MCF 10A (cell line): ENCODE measurements at regions not wholly inside any gene's neighbourhood (a gene's known extent, or its start where the extent isn't known, plus 50 kb on each side); places are given as distances from the start of the nearest gene placed in this dataset.

Experiments used
- BruUV-seq: library from RNA; stranded (reverse); fragments of 400-500 nt; replicated peaks from 2 replicates; lab custom pipeline; 2021; lab: Mats Ljungman, UMichigan
- CTCF ChIA-PET: fragments of 300-600 bp; sonication (Branson Sonifier 250); formaldehyde crosslinking; extraction: SDS; loops from one replicate; lab custom pipeline; 2021; ENCODE audit warnings: antibody characterized with exemption, inconsistent platforms; lab: Yijun Ruan, JAX
- POLR2A ChIA-PET: fragments of 300-600, 350-650 bp; sonication (Branson Sonifier 250); formaldehyde crosslinking; extraction: SDS; loops from one replicate; lab custom pipeline; 2020; ENCODE audit warnings: antibody characterized with exemption, inconsistent platforms; lab: Yijun Ruan, JAX
- DNase-seq: peaks from one replicate; pipeline ENCODE4 v3.0.0-alpha.2; 2018; ENCODE audit not compliant: unreplicated experiment
- H3K27ac Mint-ChIP-seq: one replicate; pipeline ENCODE4 v1.8.0; 2022; ENCODE audit warnings: mild to moderate bottlenecking, low read depth, mixed read lengths; ENCODE audit not compliant: unreplicated experiment
- H3K27me3 Mint-ChIP-seq: one replicate; pipeline ENCODE4 v1.8.0; 2022; ENCODE audit warnings: mixed read lengths; ENCODE audit not compliant: insufficient read depth, unreplicated experiment
- H3K36me3 Mint-ChIP-seq: one replicate; pipeline ENCODE4 v1.8.0; 2022; ENCODE audit warnings: mild to moderate bottlenecking, moderate library complexity, mixed read lengths; ENCODE audit not compliant: insufficient read depth, unreplicated experiment
- H3K4me1 Mint-ChIP-seq: one replicate; pipeline ENCODE4 v1.8.0; 2022; ENCODE audit warnings: mixed read lengths; ENCODE audit not compliant: insufficient read depth, unreplicated experiment
- H3K4me3 Mint-ChIP-seq: one replicate; pipeline ENCODE4 v1.8.0; 2022; ENCODE audit warnings: mild to moderate bottlenecking, moderate library complexity, mixed read lengths; ENCODE audit not compliant: unreplicated experiment
- H3K9me3 Mint-ChIP-seq: one replicate; pipeline ENCODE4 v1.8.0; 2022; ENCODE audit warnings: mixed read lengths; ENCODE audit not compliant: unreplicated experiment
- CTCF ChIP-seq: fragments of 200-600 bp; IDR thresholded peaks from one replicate; pipeline ENCODE4 v1.8.0; 2022; ENCODE audit warnings: antibody characterized with exemption, mild to moderate bottlenecking; ENCODE audit not compliant: unreplicated experiment
- intact Hi-C: fragments of 100-400 bp; cut with micrococcal nuclease; formaldehyde crosslinking; loops from 2 replicates; pipeline ENCODE4 v1.14.1; 2022

- Mint-ChIP-seq H3K27me3 (no peaks in the 10 kb centered on the region), H3K36me3 (no peaks in the 10 kb centered on the region), H3K9me3 (no peaks in the 10 kb centered on the region), H3K27ac (no peak overlapping the region), H3K4me1 (peaks cover 37% of the 10 kb centered on the region), H3K4me3 (no peak overlapping the region)
- DNase-seq, result no peak
- no TSS peak for BruUV-seq
- ChIA-PET POLR2A (interaction anchor here (0.5 kb wide), 1 partner anchor 19 kb away, joined by 4 read pairs; no protein-coding TSS in a partner anchor), CTCF (interaction anchor here (0.5 kb wide), 1 partner anchor 11 kb away, joined by 6 read pairs; no protein-coding TSS in a partner anchor)
- intact Hi-C loops, result no loop called here
- TF ChIP-seq CTCF, result no peak
These were observed 207.7 kb downstream of the PIK3R1 start for GRCh38 chr5:68423154-68423811.

GRCh38 chr5:68424799-68425537, 209.4 kb downstream of the PIK3R1 start:
- Mint-ChIP-seq H3K4me1 (peaks cover 27% of the 10 kb centered on the region), H3K27me3 (no peaks in the 10 kb centered on the region), H3K9me3 (no peaks in the 10 kb centered on the region), H3K36me3 (no peaks in the 10 kb centered on the region), H3K4me3 (no peak overlapping the region), H3K27ac (peak overlapping the region; percentile 66)
- CTCF ChIA-PET, result interaction anchor here (0.6 kb wide), 1 partner anchor 807 kb away, joined by 3 read pairs; no protein-coding TSS in a partner anchor
- intact Hi-C loops, result no loop called here
- peak; percentile 65 for DNase-seq
- no peak for TF ChIP-seq CTCF
- POLR2A ChIA-PET, result interaction anchor here (0.7 to 1.8 kb wide), 2 partner anchors 9 to 1072 kb away, joined by 3 to 7 read pairs; no protein-coding TSS in a partner anchor
- BruUV-seq, result no TSS peak

- Mint-ChIP-seq H3K9me3 (no peaks in the 10 kb centered on the region), H3K36me3 (no peaks in the 10 kb centered on the region), H3K4me1 (peaks cover 22% of the 10 kb centered on the region), H3K4me3 (no peak overlapping the region), H3K27ac (no peak overlapping the region), H3K27me3 (no peaks in the 10 kb centered on the region)
- ChIA-PET CTCF (interaction anchor here (0.6 to 1.4 kb wide), 2 partner anchors 537 to 959 kb away, joined by 3 to 8 read pairs; no protein-coding TSS in a partner anchor), POLR2A (interaction anchor here (0.7 to 1.4 kb wide), 4 partner anchors 10 to 978 kb away, joined by 3 to 5 read pairs (median 3); no protein-coding TSS in a partner anchor)
- intact Hi-C loops, result no loop called here
- BruUV-seq, result no TSS peak
- no peak for DNase-seq
- no peak for TF ChIP-seq CTCF
These were observed 211.0 kb downstream of the PIK3R1 start for GRCh38 chr5:68426586-68426985.

GRCh38 chr5:68428231-68428811, 212.8 kb downstream of the PIK3R1 start:
- no peak for DNase-seq
- intact Hi-C loops, result no loop called here
- Mint-ChIP-seq H3K4me3 (no peak overlapping the region), H3K27ac (no peak overlapping the region), H3K27me3 (no peaks in the 10 kb centered on the region), H3K4me1 (peaks cover 36% of the 10 kb centered on the region), H3K36me3 (no peaks in the 10 kb centered on the region), H3K9me3 (no peaks in the 10 kb centered on the region)
- no TSS peak for BruUV-seq
- TF ChIP-seq CTCF, result no peak
- POLR2A ChIA-PET, result no interaction called here
- CTCF ChIA-PET, result interaction anchor here (0.6 to 1.1 kb wide), 2 partner anchors 57 to 78 kb away, joined by 3 read pairs; no protein-coding TSS in a partner anchor
